ENCODE measurements at regions not wholly inside any gene's neighbourhood (a gene's known extent, or its start where the extent isn't known, plus 50 kb on each side); places are given as distances from the start of the nearest gene placed in this dataset.

DNA sequence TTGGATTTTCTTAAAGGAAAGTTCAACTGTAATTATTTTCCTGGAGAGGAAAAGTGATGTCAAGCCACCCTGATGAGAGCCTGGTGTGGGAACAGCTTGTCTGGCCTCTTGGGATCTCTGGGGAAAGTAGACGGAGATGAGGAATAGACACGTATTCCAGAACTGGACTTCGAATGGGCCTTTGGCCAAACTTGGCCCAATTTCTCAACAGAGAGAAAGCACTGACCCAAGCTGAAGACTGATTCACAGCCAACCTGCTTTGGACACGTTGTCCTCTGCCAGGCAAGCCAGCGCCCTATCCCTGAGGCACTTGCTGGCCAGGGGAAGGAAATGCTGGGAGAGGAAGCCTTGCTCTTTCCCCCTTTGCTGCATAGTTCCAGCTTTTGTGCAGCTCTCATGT, 70.8 kb upstream of the CTAGE1 start:
- TF ChIP-seq POLR2AphosphoS5 (IDR thresholded peaks at IDR 0.05) = peak in 1 of 2 donors; percentile 20
- TF ChIP-seq, protein P1, sequence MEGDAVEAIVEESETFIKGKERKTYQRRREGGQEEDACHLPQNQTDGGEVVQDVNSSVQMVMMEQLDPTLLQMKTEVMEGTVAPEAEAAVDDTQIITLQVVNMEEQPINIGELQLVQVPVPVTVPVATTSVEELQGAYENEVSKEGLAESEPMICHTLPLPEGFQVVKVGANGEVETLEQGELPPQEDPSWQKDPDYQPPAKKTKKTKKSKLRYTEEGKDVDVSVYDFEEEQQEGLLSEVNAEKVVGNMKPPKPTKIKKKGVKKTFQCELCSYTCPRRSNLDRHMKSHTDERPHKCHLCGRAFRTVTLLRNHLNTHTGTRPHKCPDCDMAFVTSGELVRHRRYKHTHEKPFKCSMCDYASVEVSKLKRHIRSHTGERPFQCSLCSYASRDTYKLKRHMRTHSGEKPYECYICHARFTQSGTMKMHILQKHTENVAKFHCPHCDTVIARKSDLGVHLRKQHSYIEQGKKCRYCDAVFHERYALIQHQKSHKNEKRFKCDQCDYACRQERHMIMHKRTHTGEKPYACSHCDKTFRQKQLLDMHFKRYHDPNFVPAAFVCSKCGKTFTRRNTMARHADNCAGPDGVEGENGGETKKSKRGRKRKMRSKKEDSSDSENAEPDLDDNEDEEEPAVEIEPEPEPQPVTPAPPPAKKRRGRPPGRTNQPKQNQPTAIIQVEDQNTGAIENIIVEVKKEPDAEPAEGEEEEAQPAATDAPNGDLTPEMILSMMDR (IDR thresholded peaks at IDR 0.05) = no peak
- TF ChIP-seq POLR2A (IDR thresholded peaks at IDR 0.05; ENCODE audit: low read depth) = no peak
- TF ChIP-seq EP300 (IDR thresholded peaks at IDR 0.05) = no peak
